Hypothalamus (tissue), 51 donors: ENCODE measurements at regions not wholly inside any gene's neighbourhood (a gene's known extent, or its start where the extent isn't known, plus 50 kb on each side); places are given as distances from the start of the nearest gene placed in this dataset.
A peak's percentile ranks its signal among the peaks of the same experiment; 100 is the strongest.

Experiments
- DNase-seq, 51 donors: peaks; one replicate each; lab custom pipeline; 2025; lab: John Stamatoyannopoulos, UW

DNA sequence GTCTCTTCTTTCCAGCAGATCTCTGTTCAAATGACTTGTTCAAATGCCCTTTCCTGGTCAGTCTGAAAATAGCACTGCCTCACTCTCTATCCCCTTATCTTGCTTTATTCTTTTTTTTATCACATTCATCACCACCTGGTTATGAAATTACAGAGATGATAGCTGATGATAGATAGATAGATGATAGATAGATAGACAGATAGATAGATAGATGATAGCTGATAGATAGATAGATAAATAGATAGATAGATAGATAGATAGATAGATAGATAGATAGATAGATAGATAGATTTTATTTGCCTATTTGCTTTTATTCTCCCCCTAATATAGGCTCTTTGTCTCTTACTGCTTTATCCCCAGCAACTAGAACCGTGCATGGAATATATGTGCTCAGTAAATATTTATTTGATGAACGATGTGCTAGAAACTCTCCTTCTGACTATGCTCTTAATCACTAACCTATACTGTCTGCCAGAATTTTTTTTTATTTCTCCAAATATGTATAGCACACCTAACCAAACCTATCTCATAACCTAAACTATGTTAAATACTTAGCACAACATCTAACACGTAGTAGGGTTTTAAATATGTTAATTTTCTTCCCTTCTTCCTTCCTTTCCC lies 372.8 kb upstream of the DUSP10 start:
- no peak for DNase-seq

DNA sequence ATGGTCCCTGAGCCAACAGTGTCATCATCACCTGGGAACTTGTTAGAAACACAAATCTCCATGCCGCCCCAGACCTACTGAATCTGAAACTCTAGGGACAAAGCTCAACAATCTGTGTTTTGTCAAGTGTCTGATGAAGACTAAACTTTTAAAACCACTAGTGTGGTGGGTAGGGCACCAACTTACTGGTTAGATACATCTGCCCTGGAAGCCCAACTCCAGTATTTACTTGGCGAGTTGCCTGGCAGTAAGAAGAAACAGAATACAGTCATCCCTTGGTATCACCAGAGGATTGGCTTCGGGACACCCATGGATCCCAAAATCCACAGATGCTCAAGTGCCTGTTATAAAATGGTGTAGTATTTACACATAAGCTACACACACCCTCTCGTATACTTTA lies 367.9 kb upstream of the DUSP10 start:
- no peak for DNase-seq

DNA sequence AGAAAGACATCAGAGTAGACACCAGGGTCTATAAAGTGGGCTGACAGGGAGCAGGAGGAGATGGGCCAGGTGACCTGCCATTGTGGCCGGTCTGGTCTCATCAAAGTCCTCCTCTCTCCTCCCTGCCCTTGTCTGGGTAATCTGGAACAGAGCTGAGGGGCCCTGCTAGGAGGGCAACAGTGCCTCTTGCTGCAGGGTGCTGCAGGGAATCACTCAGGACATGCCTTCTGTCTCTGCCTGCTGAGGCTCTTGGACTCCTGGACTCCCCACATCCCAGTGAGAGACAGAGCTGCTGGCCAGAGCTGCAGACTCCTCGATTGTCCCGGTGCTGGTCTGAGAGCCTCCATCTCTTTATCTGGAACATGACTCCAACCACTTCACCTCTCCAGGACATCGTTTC lies 366.1 kb upstream of the DUSP10 start:
- DNase-seq = no peak

DNA sequence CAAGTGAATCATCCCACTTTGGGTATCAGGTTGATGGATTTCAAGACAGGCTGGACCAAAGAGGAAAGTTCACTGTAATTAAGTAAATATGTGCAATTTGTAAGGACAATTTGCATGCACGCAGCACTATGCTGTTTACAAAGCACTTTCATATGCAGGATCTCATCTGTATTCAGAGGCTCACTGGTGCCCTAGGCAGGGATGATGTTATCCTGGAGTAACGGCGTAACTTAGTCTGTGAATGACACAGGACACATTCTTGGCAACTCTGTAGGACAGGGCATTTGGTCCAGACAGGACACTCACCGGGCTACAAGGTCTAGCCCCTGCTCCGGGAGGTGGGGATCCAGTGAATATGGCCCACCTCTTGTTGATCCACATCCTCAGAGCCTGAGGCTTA lies 365.4 kb upstream of the DUSP10 start:
- DNase-seq = no peak

DNA sequence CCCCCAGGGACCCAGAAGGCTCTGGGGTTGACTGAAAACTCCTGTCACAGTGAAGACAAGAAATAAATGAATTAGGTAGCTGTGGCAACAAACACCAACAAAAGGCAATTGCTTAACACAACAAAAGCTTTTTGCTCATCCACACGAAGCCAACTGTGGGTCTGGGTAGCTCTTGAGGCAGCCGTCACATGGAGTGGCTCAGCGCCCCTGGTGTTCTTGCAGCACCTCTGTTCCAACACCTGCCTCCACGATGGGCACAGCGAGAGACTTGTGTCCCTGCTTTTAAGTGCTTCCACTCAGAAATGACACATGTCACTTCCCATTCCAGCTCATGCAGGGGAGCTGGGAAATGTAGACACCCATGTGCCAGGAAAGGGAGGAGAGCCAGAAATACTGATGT lies 364.5 kb upstream of the DUSP10 start:
- no peak for DNase-seq

DNA sequence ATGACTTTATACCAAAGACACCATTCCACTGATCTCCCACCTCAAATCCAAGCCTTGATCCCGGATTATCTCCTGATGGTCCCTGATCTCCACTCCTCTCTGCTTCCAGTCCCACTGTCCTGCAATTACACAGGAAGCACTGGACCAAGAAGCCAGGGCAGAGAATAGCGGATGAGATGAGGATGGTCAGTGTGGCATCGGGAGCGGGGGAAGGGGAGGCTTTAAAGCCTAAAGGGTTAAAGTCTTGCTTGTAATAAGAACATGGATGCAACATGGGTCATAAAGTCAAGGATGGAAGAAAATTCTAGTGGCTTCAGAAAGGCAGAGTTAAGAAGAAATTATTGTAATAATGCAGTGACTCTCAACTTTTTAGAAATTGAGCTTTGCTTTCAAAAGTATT lies 364.0 kb upstream of the DUSP10 start:
- no peak for DNase-seq

DNA sequence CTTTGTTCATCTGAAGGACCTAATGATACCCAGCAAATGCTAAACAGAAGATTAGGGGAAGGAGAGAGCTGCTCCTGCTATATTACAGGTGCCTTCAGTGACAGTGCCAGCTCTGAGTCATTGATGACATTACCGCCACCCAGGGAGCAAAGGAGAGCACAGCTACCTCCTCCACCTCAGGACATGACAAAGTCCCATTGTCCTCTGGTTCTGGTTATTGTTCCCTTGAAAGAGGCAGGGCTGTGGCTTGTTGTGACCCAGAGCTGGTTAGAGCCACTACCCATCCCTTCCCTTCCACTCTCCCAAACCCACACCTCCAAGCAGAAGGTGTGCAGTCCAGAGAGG lies 363.5 kb upstream of the DUSP10 start:
- DNase-seq = no peak

DNA sequence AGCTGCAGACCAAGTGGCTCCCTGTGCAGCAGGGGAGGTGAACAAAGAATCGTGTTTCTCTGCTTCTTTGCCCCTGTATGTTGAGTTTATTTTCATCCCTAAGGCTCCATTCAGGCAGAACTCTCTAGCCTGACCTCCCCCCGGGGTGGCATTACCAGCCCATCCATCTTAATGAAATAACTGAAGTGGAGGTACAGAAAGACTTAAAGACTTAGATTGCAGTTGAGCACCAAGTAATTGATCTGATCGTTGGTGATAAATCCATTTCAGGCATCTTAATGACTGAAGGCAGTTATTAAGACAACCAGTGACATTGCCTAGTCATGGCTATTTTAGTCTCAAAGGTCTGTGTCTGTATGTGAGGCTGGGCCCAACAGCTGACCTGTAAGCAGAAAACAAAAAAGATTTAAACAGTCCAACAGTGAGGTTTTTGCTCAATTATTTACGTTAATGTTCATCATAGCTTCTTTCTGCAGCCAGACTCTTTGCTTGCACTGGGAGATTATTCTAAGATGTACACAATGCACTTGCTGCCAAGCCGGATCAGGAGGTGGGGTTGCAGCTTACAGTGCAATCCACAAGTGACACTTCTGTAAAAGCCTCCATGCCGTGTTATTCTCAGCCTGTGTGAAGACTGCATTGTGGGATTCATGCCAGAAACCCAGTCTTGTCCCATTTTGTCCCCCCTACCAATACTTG lies 363.0 kb upstream of the DUSP10 start:
- no peak for DNase-seq

DNA sequence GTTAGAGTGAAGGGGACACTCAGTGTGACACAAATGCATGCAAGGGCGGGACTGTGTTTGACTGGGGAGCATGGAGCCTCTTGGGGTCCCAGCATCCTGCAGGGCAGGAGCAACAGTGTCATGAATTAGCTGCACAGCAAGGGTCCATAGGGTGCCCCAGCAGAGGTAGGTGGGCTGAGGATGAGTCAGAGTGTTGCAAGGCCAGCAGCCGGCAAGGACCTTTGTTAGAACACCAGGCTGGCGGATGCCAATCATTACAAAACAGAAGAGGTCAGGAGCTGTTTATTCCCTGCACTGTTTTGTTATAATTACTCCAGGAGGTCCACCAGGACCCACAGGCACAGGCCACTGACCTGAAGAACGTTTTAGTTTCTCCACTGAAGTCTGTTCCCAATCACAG lies 362.2 kb upstream of the DUSP10 start:
- no peak for DNase-seq

DNA sequence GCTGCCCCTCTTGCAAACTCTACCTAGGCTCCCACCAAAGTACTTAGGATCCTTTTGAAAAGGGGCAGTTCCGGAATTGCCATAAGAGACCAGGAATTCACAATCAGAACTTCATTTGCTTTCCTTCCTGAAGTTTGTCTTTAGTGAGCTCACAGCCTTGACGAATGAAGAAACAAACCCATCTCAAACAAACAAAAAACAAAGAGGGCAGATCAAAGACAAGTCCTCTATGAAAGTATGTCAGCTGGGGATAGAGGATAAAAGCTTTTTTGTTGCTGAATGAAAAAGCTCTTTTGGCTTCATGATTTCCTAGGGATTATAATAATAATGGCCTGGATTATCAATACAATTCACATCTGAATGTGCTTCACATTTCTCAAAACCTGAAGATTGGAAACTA lies 357.9 kb upstream of the DUSP10 start:
- DNase-seq = no peak

DNA sequence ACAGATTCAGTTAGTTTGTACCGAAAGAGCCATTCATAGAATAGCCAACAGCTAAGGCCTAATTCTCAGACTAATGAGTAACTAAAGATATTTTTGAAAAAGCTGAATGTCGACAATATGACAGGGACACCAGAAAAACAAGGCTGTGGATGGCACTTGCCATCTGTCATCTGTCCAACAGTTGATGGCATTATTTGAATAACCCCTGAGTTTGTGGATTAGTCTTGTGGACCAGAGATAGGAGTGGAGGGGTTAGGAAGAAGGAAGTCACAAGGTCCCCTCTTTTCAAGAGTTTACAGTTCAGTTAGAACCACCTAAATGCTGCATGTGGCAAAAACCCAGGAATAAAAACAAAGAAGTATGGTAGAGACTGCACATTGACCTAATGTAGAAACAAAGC lies 356.5 kb upstream of the DUSP10 start:
- peak in 1 of 51 donors; percentile 25 for DNase-seq

DNA sequence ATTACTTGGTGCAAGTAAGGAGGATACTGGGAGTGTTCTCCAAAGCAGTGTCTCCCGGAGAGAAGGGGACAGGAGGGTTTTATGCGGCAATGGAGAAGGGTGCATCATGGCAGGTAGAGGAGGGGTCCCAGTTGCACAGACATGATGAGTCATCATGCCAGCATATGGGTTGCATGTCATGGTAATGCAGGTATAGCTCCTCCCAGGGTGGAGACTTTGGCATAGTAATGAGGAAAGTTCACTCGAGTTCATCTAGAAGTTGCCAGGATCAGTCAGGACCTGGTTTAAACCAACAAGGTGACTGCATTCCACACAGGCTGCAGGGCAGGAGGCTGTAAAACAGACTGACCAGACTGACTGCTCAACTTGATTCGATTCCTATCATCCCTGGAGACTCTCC lies 355.7 kb upstream of the DUSP10 start:
- no peak for DNase-seq

DNA sequence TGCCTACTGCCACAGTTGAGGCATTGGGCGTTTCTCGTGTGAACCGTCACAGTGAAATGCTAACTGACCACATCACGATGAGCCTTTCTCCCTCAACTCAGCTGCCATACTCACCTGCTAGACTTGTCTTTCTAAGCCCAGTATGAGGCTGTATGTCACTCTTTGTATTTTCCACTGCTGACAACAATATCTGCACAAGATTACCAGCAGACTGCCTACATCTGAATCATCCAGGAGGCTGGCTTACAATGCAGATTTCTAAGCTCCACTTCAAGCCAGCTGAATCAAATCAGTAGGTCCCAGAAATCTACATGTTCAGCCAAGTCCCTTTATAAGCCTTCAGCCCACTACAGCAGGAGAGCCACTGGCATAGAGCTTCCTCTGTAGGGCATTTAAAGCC lies 355.0 kb upstream of the DUSP10 start:
- no peak for DNase-seq

DNA sequence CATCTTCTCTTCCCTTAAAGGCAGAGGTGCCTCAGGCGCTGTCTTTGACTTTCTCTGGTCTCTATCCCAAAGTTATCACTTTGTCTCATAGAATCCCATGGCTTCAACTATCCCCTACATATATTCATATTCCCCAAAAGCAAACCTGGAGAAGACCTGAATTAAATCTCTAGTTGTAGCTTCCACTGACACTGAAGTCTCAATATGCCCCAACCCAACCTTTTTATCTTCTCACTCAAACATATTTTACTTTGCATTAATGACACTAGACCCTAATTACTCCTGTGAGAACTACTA lies 354.5 kb upstream of the DUSP10 start:
- DNase-seq = no peak

DNA sequence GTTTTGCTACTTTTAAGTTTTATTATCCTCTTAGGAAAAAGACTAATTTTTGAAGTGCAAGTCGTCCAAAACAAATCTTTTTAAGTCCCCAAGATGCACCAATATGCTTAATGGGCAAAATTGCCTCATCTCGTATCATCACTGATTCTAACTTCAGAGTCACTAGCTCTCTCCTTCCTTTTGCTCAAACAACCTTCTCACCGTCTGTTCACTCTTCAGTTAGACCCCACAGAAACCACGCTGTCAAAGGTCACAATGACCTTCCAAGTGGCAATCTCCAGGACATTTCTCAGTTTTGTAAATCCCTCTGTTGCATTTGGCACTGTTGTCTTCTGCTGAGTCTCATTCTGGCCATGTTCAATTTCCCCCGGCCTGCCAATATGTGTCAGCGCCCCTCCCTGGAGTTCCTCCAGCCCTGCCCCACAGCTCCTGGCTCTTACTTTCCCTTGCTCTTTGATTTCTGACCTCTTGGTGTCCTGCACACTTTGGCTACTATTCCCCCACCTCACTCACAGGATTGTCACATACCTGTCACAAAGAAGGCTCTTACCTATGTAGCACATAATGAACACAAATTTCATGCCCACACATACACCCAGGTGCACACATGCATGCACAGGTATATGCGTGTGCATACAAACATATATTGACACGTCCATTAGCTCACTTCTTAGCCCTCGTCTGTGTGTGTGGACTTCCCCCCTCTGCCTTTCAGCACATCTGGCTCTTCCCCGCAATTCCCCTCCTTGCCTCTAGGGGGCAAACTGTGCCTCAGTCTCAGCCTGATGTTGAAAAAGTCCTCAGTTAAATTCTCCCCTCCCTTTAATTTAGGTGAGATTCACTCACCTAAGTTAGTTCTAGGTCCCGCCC lies 354.0 kb upstream of the DUSP10 start:
- DNase-seq = peak in 4 of 51 donors; percentile 4 to 20 (median 8)

DNA sequence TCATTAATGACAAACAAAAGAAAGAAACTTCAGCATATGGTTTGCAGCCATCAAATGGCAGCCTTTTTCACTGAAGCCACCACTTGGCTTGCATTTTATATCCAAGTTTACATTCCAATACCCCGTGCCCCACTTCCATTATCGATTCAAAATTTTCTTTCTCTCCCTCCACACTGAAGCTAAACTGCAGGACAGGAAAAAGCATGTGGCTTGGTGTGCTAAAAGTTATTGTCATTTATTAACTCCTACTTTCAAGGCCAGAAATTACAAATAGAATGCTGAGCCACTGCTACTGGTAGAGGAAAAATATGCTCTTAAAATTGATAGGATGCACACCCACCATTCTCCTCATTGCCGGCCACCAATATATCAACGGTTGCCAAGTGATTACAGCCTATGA lies 351.6 kb upstream of the DUSP10 start:
- DNase-seq = no peak

DNA sequence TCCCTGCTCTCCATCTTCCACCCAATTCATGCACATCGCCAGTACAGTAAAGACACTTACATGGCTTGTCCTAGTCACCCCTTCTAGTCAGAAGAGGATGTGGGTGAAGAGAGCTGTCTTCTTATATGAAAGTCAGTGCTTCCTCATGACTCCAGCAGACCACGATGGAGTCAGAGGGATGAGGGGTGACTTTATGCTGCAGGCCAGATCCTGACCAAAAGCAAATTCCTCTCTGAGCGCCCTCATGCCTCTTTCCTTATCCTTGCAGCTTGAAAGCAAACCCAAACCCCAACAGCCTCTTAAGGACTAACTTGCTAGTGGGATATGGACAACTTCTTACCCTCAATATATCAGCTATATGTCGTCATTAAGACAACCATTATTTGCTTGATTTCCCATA lies 348.2 kb upstream of the DUSP10 start:
- DNase-seq = no peak

DNA sequence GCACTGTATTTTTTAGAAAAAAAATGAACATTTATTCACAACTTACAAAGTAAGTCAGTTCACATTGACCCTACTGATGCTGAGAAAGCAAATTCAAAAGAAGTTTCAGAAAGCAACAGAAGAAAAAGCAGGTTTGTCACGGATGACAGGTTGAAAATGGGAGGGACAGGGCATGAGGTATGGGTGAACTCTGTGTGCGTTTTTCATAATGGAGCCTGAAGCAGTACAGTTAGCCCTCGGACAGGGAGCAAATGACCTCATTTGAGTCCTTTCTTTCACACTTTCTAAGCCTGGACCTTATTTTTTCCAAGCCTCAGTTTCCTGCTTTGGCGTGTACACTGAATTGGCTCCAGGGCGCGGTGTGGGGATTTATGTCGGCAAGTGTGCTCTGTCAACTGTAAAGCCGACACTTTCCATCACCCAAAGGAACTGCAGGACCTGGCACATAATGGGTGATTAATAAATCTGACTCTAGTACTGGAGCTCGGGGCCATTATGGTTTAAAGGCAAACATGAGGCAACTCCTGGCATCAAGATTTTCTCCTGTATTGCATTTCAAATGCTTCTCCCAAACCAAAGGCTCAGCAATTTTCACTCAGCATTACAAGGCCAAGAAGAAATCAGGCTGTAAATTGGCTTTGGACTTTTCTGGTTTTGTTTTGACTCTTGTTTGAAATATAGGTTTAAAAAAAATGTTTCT lies 345.5 kb upstream of the DUSP10 start:
- no peak for DNase-seq

DNA sequence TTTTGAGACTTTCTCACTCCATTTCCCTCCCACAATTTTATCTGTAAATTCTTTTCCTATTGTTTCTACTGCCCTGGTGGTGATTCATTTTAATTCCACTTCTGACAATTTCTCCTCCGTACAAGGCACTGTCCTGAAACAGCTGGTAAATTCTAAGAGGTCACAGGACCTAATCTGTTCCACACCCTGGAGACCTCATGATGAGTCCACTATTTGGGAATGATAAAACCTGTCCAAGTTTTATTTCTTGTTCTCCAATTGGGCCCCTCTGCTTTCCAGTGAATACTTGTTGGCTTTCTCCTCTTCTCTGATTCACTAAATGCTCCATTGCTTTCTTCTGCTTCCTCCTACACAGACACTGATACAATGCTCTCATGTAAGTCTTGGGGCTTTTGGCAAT lies 343.1 kb upstream of the DUSP10 start:
- no peak for DNase-seq

DNA sequence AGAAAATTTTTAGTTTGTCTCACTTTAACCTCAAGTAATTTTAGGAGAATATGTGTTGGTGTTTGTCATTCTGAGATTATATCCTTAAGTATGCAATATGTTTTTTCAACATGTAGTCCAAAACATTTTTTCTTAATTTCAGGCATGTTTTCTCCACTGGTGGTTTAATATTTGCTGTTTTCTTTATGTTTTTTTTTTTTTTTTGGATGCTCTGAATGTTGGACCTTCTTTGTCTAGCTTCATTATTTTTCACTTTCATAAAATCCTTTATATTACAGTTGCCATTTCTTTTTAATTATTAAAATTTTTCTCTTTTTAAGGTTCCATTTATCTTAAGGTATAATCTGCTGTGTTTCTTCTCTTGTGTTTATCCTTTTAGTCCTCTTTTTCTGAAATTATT lies 342.2 kb upstream of the DUSP10 start:
- DNase-seq = no peak

DNA sequence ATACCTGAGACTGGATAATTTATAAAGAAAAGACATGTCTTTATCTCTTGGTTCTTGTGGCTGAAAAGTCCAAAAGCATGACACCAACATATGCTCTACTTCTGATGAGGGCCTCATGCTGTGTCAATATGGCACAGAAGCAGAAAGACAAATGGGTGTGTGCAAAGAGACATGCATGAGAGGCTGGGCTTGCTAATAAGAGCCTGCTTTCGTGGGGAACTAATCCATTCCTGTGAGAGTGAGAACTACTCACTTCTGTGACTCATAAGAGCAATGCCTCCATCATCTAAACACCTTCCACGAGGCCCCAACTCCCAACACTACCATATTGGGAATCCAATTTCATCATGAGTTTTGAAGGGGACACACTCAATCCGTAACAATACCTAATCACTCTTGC lies 340.0 kb upstream of the DUSP10 start:
- no peak for DNase-seq

DNA sequence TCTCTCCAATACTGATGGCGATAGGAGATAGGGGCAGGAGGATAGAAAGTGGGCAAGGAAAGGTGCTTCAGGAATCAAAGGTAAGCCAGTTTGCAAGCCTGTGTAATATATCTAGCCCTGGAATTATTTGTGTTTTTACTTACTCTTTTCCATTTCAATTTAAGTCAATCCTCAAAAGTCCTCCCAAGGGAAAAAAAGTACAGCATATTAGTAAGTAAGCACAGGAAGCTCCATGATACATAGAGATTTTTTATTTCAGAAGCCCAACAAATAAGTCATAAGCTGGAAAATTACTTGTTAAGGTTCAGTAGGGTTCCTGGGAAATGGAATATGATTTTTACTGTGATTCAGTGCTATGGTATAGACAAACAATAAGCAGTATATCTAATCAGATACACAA lies 337.7 kb upstream of the DUSP10 start:
- no peak for DNase-seq
